GM12874 (cell line): ENCODE measurements at regions not wholly inside any gene's neighbourhood (a gene's known extent, or its start where the extent isn't known, plus 50 kb on each side); places are given as distances from the start of the nearest gene placed in this dataset.
A peak's percentile ranks its signal among the peaks of the same experiment; 100 is the strongest.

ENCODE experiments used
- TF ChIP-seq, protein P1 (sequence below): IDR thresholded peaks from 2 replicates; pipeline ENCODE4 v1.5.1; 2011; ENCODE audit warnings: low read depth, mild to moderate bottlenecking, control low read depth, low read length, moderate library complexity; ENCODE audit not compliant: insufficient read depth

GRCh38 chr18:46207985-46208384 is 103.8 kb downstream of the HAUS1 start:
- TF ChIP-seq, protein P1, sequence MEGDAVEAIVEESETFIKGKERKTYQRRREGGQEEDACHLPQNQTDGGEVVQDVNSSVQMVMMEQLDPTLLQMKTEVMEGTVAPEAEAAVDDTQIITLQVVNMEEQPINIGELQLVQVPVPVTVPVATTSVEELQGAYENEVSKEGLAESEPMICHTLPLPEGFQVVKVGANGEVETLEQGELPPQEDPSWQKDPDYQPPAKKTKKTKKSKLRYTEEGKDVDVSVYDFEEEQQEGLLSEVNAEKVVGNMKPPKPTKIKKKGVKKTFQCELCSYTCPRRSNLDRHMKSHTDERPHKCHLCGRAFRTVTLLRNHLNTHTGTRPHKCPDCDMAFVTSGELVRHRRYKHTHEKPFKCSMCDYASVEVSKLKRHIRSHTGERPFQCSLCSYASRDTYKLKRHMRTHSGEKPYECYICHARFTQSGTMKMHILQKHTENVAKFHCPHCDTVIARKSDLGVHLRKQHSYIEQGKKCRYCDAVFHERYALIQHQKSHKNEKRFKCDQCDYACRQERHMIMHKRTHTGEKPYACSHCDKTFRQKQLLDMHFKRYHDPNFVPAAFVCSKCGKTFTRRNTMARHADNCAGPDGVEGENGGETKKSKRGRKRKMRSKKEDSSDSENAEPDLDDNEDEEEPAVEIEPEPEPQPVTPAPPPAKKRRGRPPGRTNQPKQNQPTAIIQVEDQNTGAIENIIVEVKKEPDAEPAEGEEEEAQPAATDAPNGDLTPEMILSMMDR, result no peak

- TF ChIP-seq, protein P1, result no peak
Observed at GRCh38 chr18:46209161-46209560, 105.0 kb downstream of the HAUS1 start.

- TF ChIP-seq, protein P1, result no peak
Observed at GRCh38 chr18:46211816-46212215, 107.6 kb downstream of the HAUS1 start.

DNA sequence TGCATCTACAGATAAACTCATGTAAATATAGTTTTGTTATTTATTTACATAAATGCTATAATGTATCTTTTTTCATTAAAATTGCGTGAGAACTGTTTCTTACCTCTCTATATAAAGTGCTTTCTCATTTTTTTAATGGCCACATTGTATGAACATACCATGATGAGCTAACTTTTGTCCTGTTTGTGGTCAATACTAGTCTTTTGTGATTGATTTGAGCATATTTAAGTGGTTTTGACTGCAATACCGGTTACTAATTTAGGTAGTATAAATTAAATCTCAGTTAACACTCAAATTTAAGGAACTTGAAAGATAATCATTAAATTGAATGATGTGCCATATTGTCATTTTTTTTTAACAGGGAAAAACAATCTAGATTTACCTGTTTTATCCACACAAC is 108.2 kb downstream of the HAUS1 start:
- TF ChIP-seq, protein P1, result no peak

GRCh38 chr18:46213295-46213694 is 109.1 kb downstream of the HAUS1 start:
- TF ChIP-seq, protein P1, result peak; percentile 35; the same call in 1 of the 2 replicates

- TF ChIP-seq, protein P1, result no peak
Observed at GRCh38 chr18:46214435-46214834, 110.2 kb downstream of the HAUS1 start.

DNA sequence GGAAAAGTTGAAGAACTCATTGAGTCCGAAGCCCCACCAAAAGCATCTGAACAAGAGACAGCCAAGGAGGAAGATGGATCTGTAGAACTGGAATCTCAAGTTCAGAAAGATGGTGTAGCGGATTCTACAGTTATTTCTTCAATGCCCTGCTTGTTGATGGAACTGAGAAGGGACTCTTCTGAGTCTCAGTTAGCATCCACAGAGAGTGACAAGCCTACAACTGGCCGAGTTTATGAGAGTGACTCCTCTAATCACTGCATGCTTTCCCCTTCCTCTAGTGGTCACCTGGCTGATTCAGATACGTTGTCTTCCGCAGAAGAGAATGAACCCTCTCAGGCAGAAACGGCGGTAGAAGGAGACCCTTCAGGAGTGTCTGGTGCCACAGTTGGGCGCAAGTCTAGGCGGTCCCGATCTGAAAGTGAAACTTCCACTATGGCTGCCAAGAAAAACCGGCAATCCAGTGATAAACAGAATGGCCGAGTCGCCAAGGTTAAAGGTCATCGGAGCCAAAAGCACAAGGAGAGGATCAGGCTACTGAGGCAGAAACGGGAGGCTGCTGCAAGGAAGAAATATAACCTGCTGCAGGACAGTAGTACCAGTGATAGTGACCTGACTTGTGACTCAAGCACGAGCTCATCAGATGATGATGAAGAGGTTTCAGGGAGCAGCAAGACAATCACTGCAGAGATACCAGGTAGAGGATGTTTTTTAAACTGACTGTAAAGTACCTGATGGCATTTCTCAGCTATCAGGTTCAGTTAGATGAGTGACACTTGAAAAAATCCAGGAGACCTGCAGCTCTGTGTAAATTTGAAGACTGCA is 111.9 kb downstream of the HAUS1 start:
- TF ChIP-seq, protein P1, result no peak
